Neural progenitor cell (in vitro differentiated cells): ENCODE measurements at regions not wholly inside any gene's neighbourhood (a gene's known extent, or its start where the extent isn't known, plus 50 kb on each side); places are given as distances from the start of the nearest gene placed in this dataset.

Source experiments
- DNase-seq: peaks from one replicate; pipeline ENCODE4 v3.0.0-alpha.2; 2016; ENCODE audit warnings: low spot score
- H2AFZ ChIP-seq: fragments of 200-600 bp; sonication (generic); replicated peaks from 2 replicates; pipeline ENCODE4 v1.6.1; 2016; ENCODE audit warnings: antibody characterized with exemption
- H3F3A ChIP-seq: fragments of 200-600 bp; sonication (generic); 2 replicates; pipeline ENCODE4 v1.6.1; 2016; ENCODE audit warnings: antibody characterized with exemption, low read depth
- H3K27ac ChIP-seq: fragments of 200-600 bp; sonication (generic); 2 replicates; pipeline ENCODE4 v1.5.1; 2016; ENCODE audit warnings: mild to moderate bottlenecking
- H3K27me3 ChIP-seq: fragments of 200-600 bp; sonication (generic); 2 replicates; pipeline ENCODE4 v1.6.1; 2016; ENCODE audit warnings: mild to moderate bottlenecking, moderate library complexity
- H3K36me3 ChIP-seq: fragments of 200-600 bp; sonication (generic); 2 replicates; pipeline ENCODE4 v1.5.1; 2016
- H3K4me1 ChIP-seq: fragments of 200-600 bp; sonication (generic); 2 replicates; pipeline ENCODE4 v1.6.1; 2016; ENCODE audit warnings: mixed run types
- H3K4me2 ChIP-seq: fragments of 200-600 bp; sonication (generic); 2 replicates; pipeline ENCODE4 v1.6.1; 2016
- H3K4me3 ChIP-seq: fragments of 200-600 bp; sonication (generic); 2 replicates; pipeline ENCODE4 v1.5.1; 2016
- H3K79me2 ChIP-seq: fragments of 200-600 bp; sonication (generic); 2 replicates; pipeline ENCODE4 v1.6.1; 2016; ENCODE audit warnings: low read depth
- H3K9ac ChIP-seq: fragments of 200-600 bp; sonication (generic); 2 replicates; pipeline ENCODE4 v1.6.1; 2016
- H3K9me3 ChIP-seq: fragments of 200-600 bp; sonication (generic); 2 replicates; pipeline ENCODE4 v1.5.1; 2016; ENCODE audit warnings: low read depth
- H4K20me1 ChIP-seq: fragments of 200-600 bp; sonication (generic); 2 replicates; pipeline ENCODE4 v1.6.1; 2016; ENCODE audit warnings: low read depth
- H3K27ac Mint-ChIP-seq: 3 replicates; pipeline ENCODE4 v1.8.0; 2021; ENCODE audit warnings: mixed read lengths
- H3K27me3 Mint-ChIP-seq: 2 replicates; pipeline ENCODE4 v1.8.0; 2022; ENCODE audit warnings: low read depth, mild to moderate bottlenecking, inconsistent platforms, moderate library complexity, mixed read lengths; ENCODE audit not compliant: insufficient read depth
- H3K36me3 Mint-ChIP-seq: 3 replicates; pipeline ENCODE4 v1.8.0; 2021; ENCODE audit warnings: mixed read lengths
- H3K4me1 Mint-ChIP-seq: 3 replicates; pipeline ENCODE4 v1.8.0; 2021; ENCODE audit warnings: mixed read lengths
- H3K4me3 Mint-ChIP-seq: 3 replicates; pipeline ENCODE4 v1.8.0; 2021; ENCODE audit warnings: mild to moderate bottlenecking, moderate library complexity, mixed read lengths
- H3K9me3 Mint-ChIP-seq: 3 replicates; pipeline ENCODE4 v1.8.0; 2020; ENCODE audit warnings: mixed read lengths
- CTCF ChIP-seq: fragments of 200-600 bp; sonication (generic); IDR thresholded peaks from 2 replicates; pipeline ENCODE4 v1.5.1; 2017; ENCODE audit warnings: antibody characterized with exemption, mild to moderate bottlenecking
- EZH2 ChIP-seq: fragments of 200-600 bp; sonication (generic); IDR thresholded peaks from 2 replicates; pipeline ENCODE4 v1.6.1; 2017; ENCODE audit warnings: antibody characterized with exemption, mild to moderate bottlenecking, moderate library complexity
- EZH2phosphoT487 ChIP-seq: fragments of 200-600 bp; sonication (generic); IDR thresholded peaks from 2 replicates; pipeline ENCODE4 v1.6.1; 2017; ENCODE audit warnings: antibody characterized with exemption

GRCh38 chr17:77388384-77389306, 247.9 kb downstream of the SEC14L1 start:
- DNase-seq = no peak
- Histone ChIP-seq H3K4me2 (peak overlapping the region; percentile 18), H3K4me3 (no peak overlapping the region), H2AFZ (no peak overlapping the region), H3K27ac (peak overlapping the region; percentile 48), H3K27me3 (no peaks in the 10 kb centered on the region), H4K20me1 (peaks cover 95% of the 10 kb centered on the region), H3K36me3 (no peaks in the 10 kb centered on the region), H3K9ac (no peak overlapping the region), H3F3A (peaks cover 51% of the 10 kb centered on the region), H3K9me3 (no peaks in the 10 kb centered on the region), H3K79me2 (peaks cover 89% of the 10 kb centered on the region), H3K4me1 (peaks cover 78% of the 10 kb centered on the region)
- Mint-ChIP-seq H3K36me3 (no peaks in the 10 kb centered on the region), H3K4me3 (peak overlapping the region; percentile 58), H3K27me3 (peaks cover 3% of the 10 kb centered on the region), H3K27ac (peak overlapping the region; percentile 60), H3K9me3 (no peaks in the 10 kb centered on the region), H3K4me1 (peaks cover 80% of the 10 kb centered on the region)
- TF ChIP-seq EZH2phosphoT487 (no peak), CTCF (no peak), EZH2 (no peak)

GRCh38 chr17:77390870-77391269, 250.1 kb downstream of the SEC14L1 start:
- H3K9me3 Mint-ChIP-seq = no peaks in the 10 kb centered on the region
- H3K4me2 ChIP-seq = peak overlapping the region; percentile 76
- peaks cover 59% of the 10 kb centered on the region for H3F3A ChIP-seq
- peaks cover 80% of the 10 kb centered on the region for H3K4me1 Mint-ChIP-seq
- no peak for DNase-seq
- no peak for TF ChIP-seq CTCF
- no peak for TF ChIP-seq EZH2phosphoT487
- TF ChIP-seq EZH2 = no peak
- H3K27me3 Mint-ChIP-seq = peaks cover 3% of the 10 kb centered on the region
- no peak overlapping the region for H3K4me3 ChIP-seq
- H3K27ac ChIP-seq = peak overlapping the region; percentile 95
- H3K36me3 Mint-ChIP-seq = peaks cover 5% of the 10 kb centered on the region
- H3K4me3 Mint-ChIP-seq = no peak overlapping the region
- H3K9ac ChIP-seq = no peak overlapping the region
- no peaks in the 10 kb centered on the region for H3K27me3 ChIP-seq
- peaks cover 89% of the 10 kb centered on the region for H3K79me2 ChIP-seq
- H3K36me3 ChIP-seq = no peaks in the 10 kb centered on the region
- H2AFZ ChIP-seq = no peak overlapping the region
- peaks cover 97% of the 10 kb centered on the region for H4K20me1 ChIP-seq
- H3K27ac Mint-ChIP-seq = no peak overlapping the region
- H3K4me1 ChIP-seq = peaks cover 87% of the 10 kb centered on the region
- H3K9me3 ChIP-seq = no peaks in the 10 kb centered on the region

GRCh38 chr17:77391668-77392375, 251.1 kb downstream of the SEC14L1 start:
- Histone ChIP-seq H3K27me3 (no peaks in the 10 kb centered on the region), H3K4me1 (peaks cover 78% of the 10 kb centered on the region), H4K20me1 (peaks cover 97% of the 10 kb centered on the region), H3K36me3 (no peaks in the 10 kb centered on the region), H2AFZ (no peak overlapping the region), H3K27ac (peak overlapping the region; percentile 95), H3K9ac (peak overlapping the region; percentile 28), H3K79me2 (peaks cover 89% of the 10 kb centered on the region), H3K9me3 (no peaks in the 10 kb centered on the region), H3K4me3 (peak overlapping the region; percentile 9), H3F3A (peaks cover 59% of the 10 kb centered on the region), H3K4me2 (peak overlapping the region; percentile 76)
- peak; percentile 78 for DNase-seq
- peaks cover 75% of the 10 kb centered on the region for H3K4me1 Mint-ChIP-seq
- peaks cover 3% of the 10 kb centered on the region for H3K27me3 Mint-ChIP-seq
- H3K9me3 Mint-ChIP-seq = no peaks in the 10 kb centered on the region
- H3K4me3 Mint-ChIP-seq = peak overlapping the region; percentile 59
- TF ChIP-seq EZH2phosphoT487 (no peak), EZH2 (no peak), CTCF (no peak)
- H3K36me3 Mint-ChIP-seq = peaks cover 6% of the 10 kb centered on the region
- H3K27ac Mint-ChIP-seq = peak overlapping the region; percentile 83
